ENCODE measurements at regions not wholly inside any gene's neighbourhood (a gene's known extent, or its start where the extent isn't known, plus 50 kb on each side); places are given as distances from the start of the nearest gene placed in this dataset.

DNA sequence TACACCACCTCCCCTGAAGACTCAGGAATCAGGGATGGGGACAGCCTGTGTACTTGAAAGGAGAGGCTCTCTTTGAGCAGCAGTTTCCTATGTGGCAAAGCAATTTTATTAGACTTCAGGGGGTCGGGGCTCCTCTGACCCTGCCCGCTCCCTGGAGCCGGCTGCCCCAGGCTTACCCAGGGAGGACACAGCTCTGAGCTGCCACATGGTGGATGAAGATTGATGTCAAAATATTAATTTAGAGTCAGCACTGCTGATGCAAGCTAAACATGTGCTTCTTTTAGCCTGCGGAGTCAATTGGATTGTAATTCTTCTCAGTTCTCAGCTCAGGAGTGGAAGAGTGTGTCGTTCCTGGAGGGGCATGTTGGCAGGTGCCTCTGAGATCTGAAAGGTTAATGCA, 606.1 kb downstream of the KIF4B start (continued):
- TF ChIP-seq, protein P1, sequence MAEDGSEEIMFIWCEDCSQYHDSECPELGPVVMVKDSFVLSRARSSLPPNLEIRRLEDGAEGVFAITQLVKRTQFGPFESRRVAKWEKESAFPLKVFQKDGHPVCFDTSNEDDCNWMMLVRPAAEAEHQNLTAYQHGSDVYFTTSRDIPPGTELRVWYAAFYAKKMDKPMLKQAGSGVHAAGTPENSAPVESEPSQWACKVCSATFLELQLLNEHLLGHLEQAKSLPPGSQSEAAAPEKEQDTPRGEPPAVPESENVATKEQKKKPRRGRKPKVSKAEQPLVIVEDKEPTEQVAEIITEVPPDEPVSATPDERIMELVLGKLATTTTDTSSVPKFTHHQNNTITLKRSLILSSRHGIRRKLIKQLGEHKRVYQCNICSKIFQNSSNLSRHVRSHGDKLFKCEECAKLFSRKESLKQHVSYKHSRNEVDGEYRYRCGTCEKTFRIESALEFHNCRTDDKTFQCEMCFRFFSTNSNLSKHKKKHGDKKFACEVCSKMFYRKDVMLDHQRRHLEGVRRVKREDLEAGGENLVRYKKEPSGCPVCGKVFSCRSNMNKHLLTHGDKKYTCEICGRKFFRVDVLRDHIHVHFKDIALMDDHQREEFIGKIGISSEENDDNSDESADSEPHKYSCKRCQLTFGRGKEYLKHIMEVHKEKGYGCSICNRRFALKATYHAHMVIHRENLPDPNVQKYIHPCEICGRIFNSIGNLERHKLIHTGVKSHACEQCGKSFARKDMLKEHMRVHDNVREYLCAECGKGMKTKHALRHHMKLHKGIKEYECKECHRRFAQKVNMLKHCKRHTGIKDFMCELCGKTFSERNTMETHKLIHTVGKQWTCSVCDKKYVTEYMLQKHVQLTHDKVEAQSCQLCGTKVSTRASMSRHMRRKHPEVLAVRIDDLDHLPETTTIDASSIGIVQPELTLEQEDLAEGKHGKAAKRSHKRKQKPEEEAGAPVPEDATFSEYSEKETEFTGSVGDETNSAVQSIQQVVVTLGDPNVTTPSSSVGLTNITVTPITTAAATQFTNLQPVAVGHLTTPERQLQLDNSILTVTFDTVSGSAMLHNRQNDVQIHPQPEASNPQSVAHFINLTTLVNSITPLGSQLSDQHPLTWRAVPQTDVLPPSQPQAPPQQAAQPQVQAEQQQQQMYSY (CRISPR knock-in tag; IDR thresholded peaks at IDR 0.05), result no peak
- TF ChIP-seq GTF2I (CRISPR knock-in tag; conservative IDR thresholded peaks at IDR 0.05), result no peak
- TF ChIP-seq NR1H2 (CRISPR knock-in tag; IDR thresholded peaks at IDR 0.05), result no peak
- TF ChIP-seq GABPB1 (CRISPR knock-in tag; IDR thresholded peaks at IDR 0.05), result no peak
- TF ChIP-seq SP1 (CRISPR knock-in tag; conservative IDR thresholded peaks at IDR 0.05), result no peak
- TF ChIP-seq, protein P2, sequence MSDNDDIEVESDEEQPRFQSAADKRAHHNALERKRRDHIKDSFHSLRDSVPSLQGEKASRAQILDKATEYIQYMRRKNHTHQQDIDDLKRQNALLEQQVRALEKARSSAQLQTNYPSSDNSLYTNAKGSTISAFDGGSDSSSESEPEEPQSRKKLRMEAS (CRISPR knock-in tag; IDR thresholded peaks at IDR 0.05), result no peak
- TF ChIP-seq HMGA2 (CRISPR knock-in tag; IDR thresholded peaks at IDR 0.05), result no peak
- TF ChIP-seq SMAD4 (CRISPR knock-in tag; IDR thresholded peaks at IDR 0.05), result no peak
- TF ChIP-seq, protein P3, sequence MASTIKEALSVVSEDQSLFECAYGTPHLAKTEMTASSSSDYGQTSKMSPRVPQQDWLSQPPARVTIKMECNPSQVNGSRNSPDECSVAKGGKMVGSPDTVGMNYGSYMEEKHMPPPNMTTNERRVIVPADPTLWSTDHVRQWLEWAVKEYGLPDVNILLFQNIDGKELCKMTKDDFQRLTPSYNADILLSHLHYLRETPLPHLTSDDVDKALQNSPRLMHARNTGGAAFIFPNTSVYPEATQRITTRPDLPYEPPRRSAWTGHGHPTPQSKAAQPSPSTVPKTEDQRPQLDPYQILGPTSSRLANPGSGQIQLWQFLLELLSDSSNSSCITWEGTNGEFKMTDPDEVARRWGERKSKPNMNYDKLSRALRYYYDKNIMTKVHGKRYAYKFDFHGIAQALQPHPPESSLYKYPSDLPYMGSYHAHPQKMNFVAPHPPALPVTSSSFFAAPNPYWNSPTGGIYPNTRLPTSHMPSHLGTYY (CRISPR knock-in tag; IDR thresholded peaks at IDR 0.05), result no peak

DNA sequence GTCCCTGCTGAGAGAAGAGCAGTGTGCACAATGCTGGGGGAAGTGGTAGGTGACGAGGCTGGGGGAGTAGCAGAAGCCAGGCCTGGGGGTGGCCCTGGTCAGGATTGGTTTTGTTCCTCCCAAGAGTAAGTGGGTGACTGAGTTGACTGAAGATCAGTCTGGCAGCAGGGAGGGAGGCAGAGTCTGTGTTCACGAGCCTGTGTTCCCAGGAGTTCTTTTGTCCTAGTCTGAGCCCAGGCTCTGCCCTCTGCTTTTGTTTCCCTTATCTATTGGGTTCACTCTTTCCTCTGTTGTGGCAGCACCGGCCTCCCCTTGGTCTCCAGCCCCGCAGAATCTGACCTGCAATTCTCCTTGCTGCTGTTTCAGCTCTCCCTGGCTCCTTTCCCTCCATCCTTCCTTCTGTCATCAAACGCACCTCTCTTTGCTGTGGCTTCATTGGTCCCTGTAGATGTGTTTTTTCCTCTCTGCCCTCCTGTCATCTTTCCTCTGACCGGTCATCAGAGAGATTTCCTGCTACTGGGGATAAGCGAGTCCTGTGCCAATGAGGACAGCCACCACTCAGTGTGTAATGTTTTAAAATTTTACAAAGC, 607.4 kb downstream of the KIF4B start:
- H3K4me1 Mint-ChIP-seq, result peaks cover 37% of the 10 kb centered on the region
- H3K27me3 Mint-ChIP-seq (ENCODE audit: low read depth), result no peaks in the 10 kb centered on the region; the same call in 1 of the 2 replicates
- no peak overlapping the region for H3K4me3 Mint-ChIP-seq
- ATAC-seq (peak; percentile 67), DNase-seq (ENCODE audit: low spot score) (no peak)
- H3K27ac Mint-ChIP-seq, result no peak overlapping the region; the same call in 1 of the 2 replicates
- ChIA-PET CTCF (interaction anchor here (1.4 kb wide), 2 partner anchors 79 to 481 kb away, joined by 3 to 4 read pairs; no protein-coding TSS in a partner anchor), POLR2A (interaction anchor here (0.6 to 0.7 kb wide), 2 partner anchors 252 to 1449 kb away, joined by 4 to 5 read pairs; no protein-coding TSS in a partner anchor)
- H3K9me3 Mint-ChIP-seq, result no peaks in the 10 kb centered on the region
- TF ChIP-seq, protein P4, sequence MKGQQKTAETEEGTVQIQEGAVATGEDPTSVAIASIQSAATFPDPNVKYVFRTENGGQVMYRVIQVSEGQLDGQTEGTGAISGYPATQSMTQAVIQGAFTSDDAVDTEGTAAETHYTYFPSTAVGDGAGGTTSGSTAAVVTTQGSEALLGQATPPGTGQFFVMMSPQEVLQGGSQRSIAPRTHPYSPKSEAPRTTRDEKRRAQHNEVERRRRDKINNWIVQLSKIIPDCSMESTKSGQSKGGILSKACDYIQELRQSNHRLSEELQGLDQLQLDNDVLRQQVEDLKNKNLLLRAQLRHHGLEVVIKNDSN (CRISPR knock-in tag; IDR thresholded peaks at IDR 0.05), result no peak
- TF ChIP-seq, protein P1 (CRISPR knock-in tag; IDR thresholded peaks at IDR 0.05), result no peak
- TF ChIP-seq GABPB1 (CRISPR knock-in tag; IDR thresholded peaks at IDR 0.05) (no peak), TEAD4 (CRISPR knock-in tag; IDR thresholded peaks at IDR 0.05) (no peak), ATF1 (CRISPR knock-in tag; IDR thresholded peaks at IDR 0.05) (no peak), MXD4 (CRISPR knock-in tag; IDR thresholded peaks at IDR 0.05; ENCODE audit: borderline replicate concordance) (no peak), JUN (CRISPR knock-in tag; IDR thresholded peaks at IDR 0.05) (no peak), JAZF1 (CRISPR knock-in tag; IDR thresholded peaks at IDR 0.05) (no peak), NR2C2 (CRISPR knock-in tag; IDR thresholded peaks at IDR 0.05) (no peak), ZBTB21 (CRISPR knock-in tag; IDR thresholded peaks at IDR 0.05; ENCODE audit: borderline replicate concordance) (no peak), GTF2I (CRISPR knock-in tag; conservative IDR thresholded peaks at IDR 0.05) (no peak)
- TF ChIP-seq, protein P5, sequence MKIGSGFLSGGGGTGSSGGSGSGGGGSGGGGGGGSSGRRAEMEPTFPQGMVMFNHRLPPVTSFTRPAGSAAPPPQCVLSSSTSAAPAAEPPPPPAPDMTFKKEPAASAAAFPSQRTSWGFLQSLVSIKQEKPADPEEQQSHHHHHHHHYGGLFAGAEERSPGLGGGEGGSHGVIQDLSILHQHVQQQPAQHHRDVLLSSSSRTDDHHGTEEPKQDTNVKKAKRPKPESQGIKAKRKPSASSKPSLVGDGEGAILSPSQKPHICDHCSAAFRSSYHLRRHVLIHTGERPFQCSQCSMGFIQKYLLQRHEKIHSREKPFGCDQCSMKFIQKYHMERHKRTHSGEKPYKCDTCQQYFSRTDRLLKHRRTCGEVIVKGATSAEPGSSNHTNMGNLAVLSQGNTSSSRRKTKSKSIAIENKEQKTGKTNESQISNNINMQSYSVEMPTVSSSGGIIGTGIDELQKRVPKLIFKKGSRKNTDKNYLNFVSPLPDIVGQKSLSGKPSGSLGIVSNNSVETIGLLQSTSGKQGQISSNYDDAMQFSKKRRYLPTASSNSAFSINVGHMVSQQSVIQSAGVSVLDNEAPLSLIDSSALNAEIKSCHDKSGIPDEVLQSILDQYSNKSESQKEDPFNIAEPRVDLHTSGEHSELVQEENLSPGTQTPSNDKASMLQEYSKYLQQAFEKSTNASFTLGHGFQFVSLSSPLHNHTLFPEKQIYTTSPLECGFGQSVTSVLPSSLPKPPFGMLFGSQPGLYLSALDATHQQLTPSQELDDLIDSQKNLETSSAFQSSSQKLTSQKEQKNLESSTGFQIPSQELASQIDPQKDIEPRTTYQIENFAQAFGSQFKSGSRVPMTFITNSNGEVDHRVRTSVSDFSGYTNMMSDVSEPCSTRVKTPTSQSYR (CRISPR knock-in tag; IDR thresholded peaks at IDR 0.05), result no peak
- TF ChIP-seq, protein P6, sequence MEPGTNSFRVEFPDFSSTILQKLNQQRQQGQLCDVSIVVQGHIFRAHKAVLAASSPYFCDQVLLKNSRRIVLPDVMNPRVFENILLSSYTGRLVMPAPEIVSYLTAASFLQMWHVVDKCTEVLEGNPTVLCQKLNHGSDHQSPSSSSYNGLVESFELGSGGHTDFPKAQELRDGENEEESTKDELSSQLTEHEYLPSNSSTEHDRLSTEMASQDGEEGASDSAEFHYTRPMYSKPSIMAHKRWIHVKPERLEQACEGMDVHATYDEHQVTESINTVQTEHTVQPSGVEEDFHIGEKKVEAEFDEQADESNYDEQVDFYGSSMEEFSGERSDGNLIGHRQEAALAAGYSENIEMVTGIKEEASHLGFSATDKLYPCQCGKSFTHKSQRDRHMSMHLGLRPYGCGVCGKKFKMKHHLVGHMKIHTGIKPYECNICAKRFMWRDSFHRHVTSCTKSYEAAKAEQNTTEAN (CRISPR knock-in tag; IDR thresholded peaks at IDR 0.05), result no peak
- no peaks in the 10 kb centered on the region for H3K36me3 Mint-ChIP-seq
